Left forelimb (tissue), 1 donor: ENCODE measurements at regions not wholly inside any gene's neighbourhood (a gene's known extent, or its start where the extent isn't known, plus 50 kb on each side); places are given as distances from the start of the nearest gene placed in this dataset.
A peak's percentile ranks its signal among the peaks of the same experiment; 100 is the strongest.

Source experiments
- DNase-seq: peaks from one replicate; pipeline ENCODE4 v3.0.0-alpha.2; 2018; ENCODE audit warnings: low spot score

GRCh38 chr6:14713008-14713960 is 532.6 kb upstream of the JARID2 start:
- DNase-seq: no peak

GRCh38 chr6:14713966-14714631 is 531.8 kb upstream of the JARID2 start:
- no peak for DNase-seq

GRCh38 chr6:14715076-14715475 is 530.8 kb upstream of the JARID2 start:
- no peak for DNase-seq

GRCh38 chr6:14716499-14717146 is 529.2 kb upstream of the JARID2 start:
- DNase-seq: no peak

- no peak for DNase-seq
Observed at GRCh38 chr6:14717307-14717706, 528.6 kb upstream of the JARID2 start.

GRCh38 chr6:14718861-14719260 is 527.0 kb upstream of the JARID2 start:
- DNase-seq: no peak

- DNase-seq: no peak
Observed at GRCh38 chr6:14719270-14719669, 526.6 kb upstream of the JARID2 start.

- DNase-seq: no peak
Observed at GRCh38 chr6:14720411-14721102, 525.3 kb upstream of the JARID2 start.

- DNase-seq: no peak
Observed at GRCh38 chr6:14721103-14721758, 524.6 kb upstream of the JARID2 start.

GRCh38 chr6:14722001-14722562 is 523.8 kb upstream of the JARID2 start:
- no peak for DNase-seq

- peak; percentile 5 for DNase-seq
Observed at GRCh38 chr6:14722704-14723103, 523.2 kb upstream of the JARID2 start.

GRCh38 chr6:14723535-14724086 is 522.3 kb upstream of the JARID2 start:
- no peak for DNase-seq

GRCh38 chr6:14724549-14724948 is 521.3 kb upstream of the JARID2 start:
- DNase-seq: no peak

GRCh38 chr6:14726816-14727493 is 518.9 kb upstream of the JARID2 start:
- DNase-seq: no peak

- DNase-seq: no peak
Observed at GRCh38 chr6:14727494-14728395, 518.1 kb upstream of the JARID2 start.

GRCh38 chr6:14728396-14729024 is 517.4 kb upstream of the JARID2 start:
- DNase-seq: no peak

- DNase-seq: no peak
Observed at GRCh38 chr6:14729129-14729871, 516.6 kb upstream of the JARID2 start.

- DNase-seq: no peak
Observed at GRCh38 chr6:14730654-14731053, 515.2 kb upstream of the JARID2 start.
